ENCODE measurements at regions not wholly inside any gene's neighbourhood (a gene's known extent, or its start where the extent isn't known, plus 50 kb on each side); places are given as distances from the start of the nearest gene placed in this dataset.

GRCh38 chr5:117065800-117066199 is 491.2 kb upstream of the SEMA6A start:
- DNase-seq (ENCODE audit: low spot score) = no peak

GRCh38 chr5:117065161-117065560 is 490.5 kb upstream of the SEMA6A start:
- DNase-seq (ENCODE audit: low spot score) = no peak

DNA sequence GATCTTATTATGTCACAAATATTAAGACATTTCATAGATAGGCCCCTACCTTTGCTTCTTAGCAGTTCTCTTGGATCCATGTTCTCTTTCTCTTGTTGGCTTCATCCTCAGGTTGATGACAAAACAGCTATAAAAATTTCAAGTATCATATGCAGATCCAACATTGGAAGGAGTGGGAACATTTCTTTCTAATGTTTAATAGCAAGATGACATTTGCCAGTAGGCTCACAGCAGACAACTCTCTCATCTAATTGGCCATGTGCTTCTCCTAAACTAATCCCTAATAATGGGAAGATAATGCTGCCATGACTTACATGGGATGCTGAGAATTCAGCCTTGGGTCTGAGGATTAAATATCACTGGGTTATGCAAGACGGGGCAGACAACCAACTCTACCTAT is 485.5 kb upstream of the SEMA6A start:
- no peak for DNase-seq (ENCODE audit: low spot score)

DNA sequence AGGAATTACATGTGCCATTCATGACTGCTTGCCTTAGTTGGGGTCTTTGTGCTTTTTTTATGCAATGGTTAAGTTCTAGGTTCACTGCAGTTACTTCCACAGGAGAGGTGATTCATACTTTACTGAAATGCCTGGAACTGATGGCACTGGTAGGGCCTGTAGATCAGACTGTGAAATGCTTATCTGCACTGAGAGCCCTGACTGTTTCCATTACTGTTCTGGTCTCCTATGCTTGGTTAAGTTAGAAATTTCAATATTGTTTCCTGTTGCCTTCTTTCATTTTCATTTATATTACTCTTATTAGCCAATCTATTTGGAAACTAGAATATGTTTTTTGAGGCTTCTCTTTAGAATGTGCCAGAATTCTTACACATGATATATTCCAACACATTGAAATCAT is 484.1 kb upstream of the SEMA6A start:
- no peak for DNase-seq (ENCODE audit: low spot score)

DNA sequence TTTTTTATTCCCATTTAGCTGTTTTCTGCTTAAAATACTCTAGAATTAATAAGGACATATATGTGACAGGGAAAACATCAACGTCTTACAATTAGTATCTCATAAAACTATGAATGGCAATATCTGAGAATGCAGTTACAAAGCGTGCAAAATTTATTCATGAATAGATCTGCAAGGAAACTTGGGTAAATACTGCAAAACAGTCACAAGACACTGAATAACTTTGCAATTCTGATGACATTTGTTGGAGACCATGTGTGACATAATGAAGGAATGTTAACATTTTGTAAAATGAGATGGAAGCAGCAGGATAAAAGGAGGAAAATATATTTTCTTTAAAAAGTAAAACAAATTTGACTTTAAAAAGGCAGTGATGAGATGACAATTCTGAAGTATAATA is 480.9 kb upstream of the SEMA6A start:
- DNase-seq (ENCODE audit: low spot score) = no peak

DNA sequence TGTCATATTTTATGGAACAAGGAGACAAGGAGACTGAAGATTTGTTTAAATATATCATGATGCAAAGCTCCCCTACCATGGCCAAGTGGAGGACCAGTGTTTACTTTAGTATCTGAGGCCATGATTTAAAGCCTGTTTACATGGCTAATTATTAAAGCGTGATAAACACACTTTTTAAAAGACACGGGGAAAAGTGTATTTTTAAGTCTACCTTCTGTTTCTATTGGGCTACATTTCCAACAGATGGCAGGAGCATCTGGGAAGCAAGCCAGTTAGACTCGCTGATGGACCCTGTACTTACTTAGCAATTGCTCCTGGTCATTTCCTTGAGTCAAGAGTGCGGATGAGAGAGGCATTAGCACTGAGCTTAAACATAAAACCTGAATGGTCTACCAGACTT is 480.3 kb upstream of the SEMA6A start:
- no peak for DNase-seq (ENCODE audit: low spot score)

- no peak for DNase-seq (ENCODE audit: low spot score)
Measured at GRCh38 chr5:117054141-117054540, 479.5 kb upstream of the SEMA6A start.

GRCh38 chr5:117041926-117042595 is 467.4 kb upstream of the SEMA6A start:
- DNase-seq (ENCODE audit: low spot score) = no peak

- DNase-seq (ENCODE audit: low spot score) = no peak
Measured at GRCh38 chr5:117039035-117039434, 464.4 kb upstream of the SEMA6A start.

DNA sequence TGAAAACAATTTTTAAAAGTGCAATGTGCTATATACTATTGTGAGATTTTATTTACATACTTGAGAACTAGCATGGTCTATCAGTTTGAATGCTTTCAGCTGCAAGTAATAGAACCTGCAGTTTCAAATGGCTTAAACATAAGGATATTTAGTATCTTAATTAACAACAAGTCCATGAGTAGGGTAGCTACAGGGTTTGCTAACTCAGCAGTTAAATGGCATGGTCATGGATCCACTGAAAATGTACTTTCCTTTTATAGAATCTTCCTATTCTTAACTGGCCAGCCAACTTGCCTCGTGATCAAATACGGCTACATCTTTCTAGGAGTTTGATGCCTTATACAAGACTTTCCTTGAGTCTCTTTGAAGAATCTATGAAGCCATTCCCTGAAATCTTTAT is 452.8 kb upstream of the SEMA6A start:
- no peak for DNase-seq (ENCODE audit: low spot score)

- DNase-seq (ENCODE audit: low spot score) = no peak
Measured at GRCh38 chr5:117020999-117021398, 446.4 kb upstream of the SEMA6A start.

- no peak for DNase-seq (ENCODE audit: low spot score)
Measured at GRCh38 chr5:117013280-117013877, 438.8 kb upstream of the SEMA6A start.

DNA sequence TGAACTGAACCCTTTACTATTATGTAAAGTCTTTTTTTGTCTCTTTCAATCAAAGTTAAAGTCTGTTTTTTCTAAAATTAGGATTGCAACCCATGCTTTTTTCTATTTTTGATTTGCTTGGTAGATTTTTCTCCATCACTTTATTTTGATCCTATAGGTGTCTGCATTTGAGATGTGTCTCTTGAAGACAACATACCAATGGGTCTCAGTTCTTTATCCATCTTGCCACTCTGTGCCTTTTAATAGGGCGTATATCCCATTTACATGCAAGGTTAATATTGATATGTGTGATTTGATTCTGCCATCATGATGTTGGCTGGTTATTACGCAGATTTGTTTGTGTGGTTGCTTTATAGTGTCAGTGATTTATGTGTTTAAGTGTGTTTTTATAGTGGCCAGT is 436.0 kb upstream of the SEMA6A start:
- DNase-seq (ENCODE audit: low spot score) = no peak

GRCh38 chr5:116998024-116998423 is 423.4 kb upstream of the SEMA6A start:
- no peak for DNase-seq (ENCODE audit: low spot score)

DNA sequence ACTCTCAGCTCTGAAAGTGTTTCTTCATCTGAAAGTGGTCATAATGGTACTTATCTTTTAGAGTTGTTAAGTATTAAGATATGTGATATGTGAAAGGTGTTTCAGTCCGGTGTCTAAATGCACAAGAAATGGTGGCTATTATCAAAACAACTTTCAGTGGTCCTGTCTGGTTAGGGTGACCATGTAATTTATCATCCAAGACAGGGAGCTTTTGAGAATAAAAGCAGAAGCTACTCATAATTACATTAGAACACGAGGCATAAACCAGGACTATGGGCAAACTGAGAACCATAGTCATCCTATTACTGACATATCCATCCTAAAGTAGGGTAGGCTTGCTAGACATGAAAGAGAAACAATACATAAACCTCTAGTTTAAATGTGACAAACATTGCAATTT is 418.1 kb upstream of the SEMA6A start:
- DNase-seq (ENCODE audit: low spot score) = no peak

GRCh38 chr5:116989995-116990394 is 415.4 kb upstream of the SEMA6A start:
- peak; percentile 68 for DNase-seq (ENCODE audit: low spot score)

DNA sequence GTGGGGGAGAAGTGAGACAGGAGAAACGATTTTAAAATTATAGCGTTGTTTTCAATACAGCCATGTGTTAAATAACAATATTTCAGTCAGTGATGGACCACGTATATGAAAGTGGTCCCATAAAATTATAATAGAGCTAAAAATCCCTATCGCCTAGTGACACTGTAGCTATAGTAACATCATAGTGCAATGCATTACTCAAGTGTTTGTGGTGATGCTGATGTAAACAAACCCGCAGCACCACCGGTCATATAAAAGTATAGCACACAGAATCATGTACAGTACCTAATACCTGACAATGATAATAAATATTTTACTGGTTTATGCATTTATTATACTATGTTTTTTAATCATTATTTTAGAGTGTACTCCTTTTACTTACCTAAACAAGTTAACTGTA is 407.4 kb upstream of the SEMA6A start:
- no peak for DNase-seq (ENCODE audit: low spot score)

- no peak for DNase-seq (ENCODE audit: low spot score)
Measured at GRCh38 chr5:116980581-116980980, 406.0 kb upstream of the SEMA6A start.

- no peak for DNase-seq (ENCODE audit: low spot score)
Measured at GRCh38 chr5:116976767-116977166, 402.1 kb upstream of the SEMA6A start.

- no peak for DNase-seq (ENCODE audit: low spot score)
Measured at GRCh38 chr5:116971131-116971530, 396.5 kb upstream of the SEMA6A start.

GRCh38 chr5:116970318-116970717 is 395.7 kb upstream of the SEMA6A start:
- DNase-seq (ENCODE audit: low spot score) = no peak

GRCh38 chr5:116964438-116964837 is 389.8 kb upstream of the SEMA6A start:
- DNase-seq (ENCODE audit: low spot score) = no peak

- no peak for DNase-seq (ENCODE audit: low spot score)
Measured at GRCh38 chr5:116961021-116961420, 386.4 kb upstream of the SEMA6A start.

GRCh38 chr5:116959843-116960242 is 385.2 kb upstream of the SEMA6A start:
- no peak for DNase-seq (ENCODE audit: low spot score)

Measured in RKO (cell line).